GM12872 (cell line): ENCODE measurements at regions not wholly inside any gene's neighbourhood (a gene's known extent, or its start where the extent isn't known, plus 50 kb on each side); places are given as distances from the start of the nearest gene placed in this dataset.
A peak's percentile ranks its signal among the peaks of the same experiment; 100 is the strongest.

ENCODE experiments used
- TF ChIP-seq, protein P1 (sequence below): IDR thresholded peaks from 3 replicates; pipeline ENCODE4 v1.5.1; 2011; ENCODE audit warnings: low read depth, mild to moderate bottlenecking, low read length, moderate library complexity; ENCODE audit not compliant: insufficient read depth

DNA sequence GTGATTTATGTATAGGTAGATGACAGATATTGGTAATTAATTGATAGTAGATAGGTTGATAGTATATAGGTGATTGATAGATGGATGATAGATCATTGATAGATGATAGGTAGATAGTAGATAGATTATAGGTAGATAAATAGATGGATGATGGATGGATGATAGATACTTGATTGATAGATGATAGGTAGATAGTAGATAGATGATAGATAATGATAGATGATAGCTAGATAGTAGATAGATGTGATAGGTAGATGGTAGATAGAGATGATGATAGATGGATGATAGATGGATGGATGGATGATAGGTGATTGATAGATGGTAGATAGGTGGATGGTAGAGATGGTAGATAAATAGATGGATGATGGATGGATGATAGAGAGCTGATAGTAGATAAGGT, 62.0 kb upstream of the SAMD11 start:
- TF ChIP-seq, protein P1, sequence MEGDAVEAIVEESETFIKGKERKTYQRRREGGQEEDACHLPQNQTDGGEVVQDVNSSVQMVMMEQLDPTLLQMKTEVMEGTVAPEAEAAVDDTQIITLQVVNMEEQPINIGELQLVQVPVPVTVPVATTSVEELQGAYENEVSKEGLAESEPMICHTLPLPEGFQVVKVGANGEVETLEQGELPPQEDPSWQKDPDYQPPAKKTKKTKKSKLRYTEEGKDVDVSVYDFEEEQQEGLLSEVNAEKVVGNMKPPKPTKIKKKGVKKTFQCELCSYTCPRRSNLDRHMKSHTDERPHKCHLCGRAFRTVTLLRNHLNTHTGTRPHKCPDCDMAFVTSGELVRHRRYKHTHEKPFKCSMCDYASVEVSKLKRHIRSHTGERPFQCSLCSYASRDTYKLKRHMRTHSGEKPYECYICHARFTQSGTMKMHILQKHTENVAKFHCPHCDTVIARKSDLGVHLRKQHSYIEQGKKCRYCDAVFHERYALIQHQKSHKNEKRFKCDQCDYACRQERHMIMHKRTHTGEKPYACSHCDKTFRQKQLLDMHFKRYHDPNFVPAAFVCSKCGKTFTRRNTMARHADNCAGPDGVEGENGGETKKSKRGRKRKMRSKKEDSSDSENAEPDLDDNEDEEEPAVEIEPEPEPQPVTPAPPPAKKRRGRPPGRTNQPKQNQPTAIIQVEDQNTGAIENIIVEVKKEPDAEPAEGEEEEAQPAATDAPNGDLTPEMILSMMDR = no peak

DNA sequence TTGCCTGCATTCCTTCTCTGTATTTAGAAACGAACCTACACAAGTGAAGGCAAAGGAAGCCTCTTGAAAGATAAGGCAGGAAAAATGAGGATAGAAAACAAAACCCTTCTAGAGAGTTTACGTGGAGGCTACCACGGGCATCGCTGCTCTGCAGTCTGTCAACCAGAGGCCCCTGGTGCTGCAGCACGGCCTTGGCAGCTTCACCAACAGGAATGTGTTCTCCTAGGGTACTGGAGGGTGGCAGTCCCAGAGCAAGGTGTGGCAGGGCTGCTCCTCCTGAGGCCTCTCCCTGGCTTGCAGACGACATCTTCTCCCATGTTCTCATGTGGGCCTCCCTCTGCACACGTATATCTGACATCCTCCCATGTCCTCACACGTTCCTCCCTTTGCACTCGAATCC, 57.6 kb upstream of the SAMD11 start:
- TF ChIP-seq, protein P1 = no peak

DNA sequence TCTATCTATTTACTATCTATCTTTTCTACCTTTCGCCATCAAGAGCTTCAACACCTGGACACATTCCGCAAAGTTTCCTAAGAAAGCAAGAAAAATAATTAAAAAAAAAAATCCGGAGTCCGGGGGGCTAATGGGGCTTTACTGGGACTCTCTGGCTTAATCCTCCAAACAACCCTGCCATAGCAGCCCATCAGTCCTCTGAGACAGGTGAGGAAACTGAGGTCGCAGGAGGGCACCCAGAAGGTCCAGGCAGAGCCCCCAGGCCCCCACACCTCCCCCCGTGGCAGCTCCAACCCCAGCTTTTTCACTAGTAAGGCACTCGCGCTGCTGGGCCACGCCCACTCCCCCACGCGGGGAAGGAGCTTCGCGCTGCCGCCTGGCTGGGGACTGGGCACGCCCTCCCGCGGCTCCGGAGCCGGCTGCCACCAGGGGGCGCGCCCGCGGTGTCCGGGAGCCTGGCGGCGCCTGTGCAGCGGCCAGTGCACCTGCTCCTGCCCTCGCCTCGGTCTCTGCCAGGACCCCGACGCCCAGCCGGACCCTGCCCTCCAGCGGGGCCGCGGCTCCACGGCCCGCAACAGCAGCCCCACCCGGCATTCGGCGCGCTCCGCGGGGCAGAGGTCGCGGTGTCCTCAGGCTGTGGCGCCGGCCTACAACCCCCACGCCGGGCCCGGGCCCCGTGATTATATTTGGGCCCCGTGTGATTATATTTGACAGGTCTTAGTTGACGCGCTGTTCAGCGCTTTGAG, 54.1 kb upstream of the SAMD11 start:
- TF ChIP-seq, protein P1 = peak; percentile 76
